GM10248 (cell line): ENCODE measurements at regions not wholly inside any gene's neighbourhood (a gene's known extent, or its start where the extent isn't known, plus 50 kb on each side); places are given as distances from the start of the nearest gene placed in this dataset.

Experiments used
- CTCF ChIA-PET: fragments of 300-600 bp; sonication (Branson Sonifier 250); formaldehyde crosslinking; extraction: SDS; loops from one replicate; lab custom pipeline; 2021; ENCODE audit warnings: antibody characterized with exemption; lab: Yijun Ruan, JAX
- POLR2A ChIA-PET: fragments of 350-650 bp; sonication (Branson Sonifier 250); formaldehyde crosslinking; extraction: SDS; loops from one replicate; lab custom pipeline; 2020; ENCODE audit warnings: antibody characterized with exemption; lab: Yijun Ruan, JAX
- DNase-seq: peaks from one replicate; pipeline ENCODE4 v3.0.0; 2012; ENCODE audit errors: extremely low spot score
- TF ChIP-seq, protein P1 (sequence below): IDR thresholded peaks from 2 replicates; pipeline ENCODE4 v1.5.1; 2012; ENCODE audit warnings: mild to moderate bottlenecking, low read depth; ENCODE audit errors: extremely low read depth, missing control alignments, control extremely low read depth

DNA sequence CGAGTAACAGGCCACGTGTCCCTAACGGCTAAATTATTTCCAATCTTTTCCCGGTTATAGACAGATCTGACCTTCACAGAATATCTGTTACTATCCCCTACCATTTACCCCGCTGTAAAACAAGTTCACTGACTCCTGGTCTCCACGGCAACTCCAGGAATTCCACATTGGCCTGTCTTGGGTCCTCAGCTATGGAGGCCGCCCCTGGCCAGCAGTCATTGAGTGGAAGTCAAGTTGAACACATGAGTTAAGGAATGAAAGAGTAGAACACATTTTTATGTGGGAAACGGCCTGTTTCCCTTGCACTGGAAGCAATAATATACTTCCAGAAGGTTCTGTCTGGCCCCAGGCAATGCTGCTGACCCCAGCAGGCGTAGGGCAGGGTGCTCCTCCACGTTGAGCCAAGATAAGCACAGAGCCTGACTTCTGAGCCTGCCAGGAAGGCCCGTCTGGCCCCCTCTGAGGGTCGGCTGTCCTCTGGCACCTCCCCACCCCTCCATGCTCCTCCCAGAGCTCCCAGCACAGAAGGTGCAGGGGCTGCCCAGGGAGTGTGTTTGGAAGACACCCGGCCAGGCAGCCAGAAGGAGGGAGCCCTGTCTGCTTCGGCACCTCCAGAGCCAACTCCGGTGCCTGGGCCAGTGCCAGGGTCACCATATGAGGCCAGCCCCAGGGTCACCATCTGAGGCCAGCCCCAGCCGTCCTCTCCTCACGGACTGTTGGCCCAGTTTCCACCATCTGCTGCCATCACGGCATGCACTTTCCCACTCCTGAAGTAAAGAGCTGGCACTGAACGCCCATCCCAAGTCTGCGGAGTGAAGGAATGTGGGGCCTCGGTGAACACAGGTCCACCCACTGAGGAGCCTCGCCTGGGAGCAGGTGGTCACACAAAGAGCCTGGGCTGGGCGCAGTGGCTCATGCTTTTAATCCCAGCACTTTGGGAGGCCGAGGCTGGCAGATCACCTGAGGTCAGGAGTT, 813.2 kb downstream of the BRD1 start:
- no peak for DNase-seq

DNA sequence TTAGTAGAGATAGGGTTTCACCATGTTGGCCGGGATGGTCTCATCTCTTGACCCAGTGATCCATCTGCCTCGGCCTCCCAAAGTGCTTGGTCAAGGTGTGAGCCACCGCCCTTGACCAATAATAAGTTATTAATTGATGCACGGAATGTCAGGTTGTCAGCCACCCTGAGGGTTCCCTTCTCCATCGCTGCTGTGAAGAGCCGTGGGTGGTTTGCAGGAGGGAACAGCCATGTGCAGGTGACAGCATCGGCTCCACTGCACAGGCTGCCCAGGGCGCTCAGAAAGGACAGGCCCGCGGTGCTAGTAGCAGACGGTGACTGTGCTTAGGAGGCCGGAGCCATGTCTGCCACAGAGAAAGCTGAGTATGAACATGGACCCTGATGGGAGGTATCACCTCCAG, 814.0 kb downstream of the BRD1 start:
- DNase-seq: no peak
- ChIA-PET POLR2A (no interaction called here), CTCF (no interaction called here)
- TF ChIP-seq, protein P1, sequence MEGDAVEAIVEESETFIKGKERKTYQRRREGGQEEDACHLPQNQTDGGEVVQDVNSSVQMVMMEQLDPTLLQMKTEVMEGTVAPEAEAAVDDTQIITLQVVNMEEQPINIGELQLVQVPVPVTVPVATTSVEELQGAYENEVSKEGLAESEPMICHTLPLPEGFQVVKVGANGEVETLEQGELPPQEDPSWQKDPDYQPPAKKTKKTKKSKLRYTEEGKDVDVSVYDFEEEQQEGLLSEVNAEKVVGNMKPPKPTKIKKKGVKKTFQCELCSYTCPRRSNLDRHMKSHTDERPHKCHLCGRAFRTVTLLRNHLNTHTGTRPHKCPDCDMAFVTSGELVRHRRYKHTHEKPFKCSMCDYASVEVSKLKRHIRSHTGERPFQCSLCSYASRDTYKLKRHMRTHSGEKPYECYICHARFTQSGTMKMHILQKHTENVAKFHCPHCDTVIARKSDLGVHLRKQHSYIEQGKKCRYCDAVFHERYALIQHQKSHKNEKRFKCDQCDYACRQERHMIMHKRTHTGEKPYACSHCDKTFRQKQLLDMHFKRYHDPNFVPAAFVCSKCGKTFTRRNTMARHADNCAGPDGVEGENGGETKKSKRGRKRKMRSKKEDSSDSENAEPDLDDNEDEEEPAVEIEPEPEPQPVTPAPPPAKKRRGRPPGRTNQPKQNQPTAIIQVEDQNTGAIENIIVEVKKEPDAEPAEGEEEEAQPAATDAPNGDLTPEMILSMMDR: no peak

More for the DNA sequence above, 813.2 kb downstream of the BRD1 start:
- ChIA-PET CTCF (no interaction called here), POLR2A (no interaction called here)
- TF ChIP-seq, protein P1: no peak

DNA sequence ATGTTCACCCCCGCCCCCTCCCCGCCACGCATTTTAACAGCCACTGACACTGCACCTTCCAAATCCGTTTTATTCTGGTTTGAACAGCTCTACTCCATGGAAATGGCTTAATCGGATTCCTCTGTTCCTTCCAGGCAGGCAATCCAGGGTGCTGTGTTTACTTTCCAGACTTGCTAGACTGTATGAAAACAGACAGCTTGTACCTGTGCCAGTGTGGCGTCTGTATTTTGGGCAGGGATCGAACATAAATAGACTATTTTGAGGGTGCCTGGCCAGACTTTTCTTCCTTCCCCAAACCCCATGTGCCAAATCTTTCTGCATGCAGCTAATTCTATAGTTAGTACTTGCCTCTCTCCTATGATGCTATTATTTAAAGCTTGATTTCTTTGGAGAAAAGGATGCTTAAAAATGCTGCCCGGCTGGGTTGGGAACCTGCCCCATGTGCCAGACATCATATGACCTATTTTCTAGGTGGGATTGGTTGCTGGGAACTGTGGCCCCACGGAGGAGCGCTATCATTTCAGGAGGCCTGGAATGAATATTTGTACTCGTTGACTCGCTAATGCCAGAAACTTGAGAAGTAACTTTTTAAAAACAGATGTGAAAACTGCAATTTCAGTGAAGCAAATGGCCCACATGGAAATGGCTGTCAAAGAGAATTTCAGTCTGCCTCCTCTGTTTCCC, 814.8 kb downstream of the BRD1 start:
- ChIA-PET POLR2A (no interaction called here), CTCF (no interaction called here)
- TF ChIP-seq, protein P1: no peak
- DNase-seq: no peak

DNA sequence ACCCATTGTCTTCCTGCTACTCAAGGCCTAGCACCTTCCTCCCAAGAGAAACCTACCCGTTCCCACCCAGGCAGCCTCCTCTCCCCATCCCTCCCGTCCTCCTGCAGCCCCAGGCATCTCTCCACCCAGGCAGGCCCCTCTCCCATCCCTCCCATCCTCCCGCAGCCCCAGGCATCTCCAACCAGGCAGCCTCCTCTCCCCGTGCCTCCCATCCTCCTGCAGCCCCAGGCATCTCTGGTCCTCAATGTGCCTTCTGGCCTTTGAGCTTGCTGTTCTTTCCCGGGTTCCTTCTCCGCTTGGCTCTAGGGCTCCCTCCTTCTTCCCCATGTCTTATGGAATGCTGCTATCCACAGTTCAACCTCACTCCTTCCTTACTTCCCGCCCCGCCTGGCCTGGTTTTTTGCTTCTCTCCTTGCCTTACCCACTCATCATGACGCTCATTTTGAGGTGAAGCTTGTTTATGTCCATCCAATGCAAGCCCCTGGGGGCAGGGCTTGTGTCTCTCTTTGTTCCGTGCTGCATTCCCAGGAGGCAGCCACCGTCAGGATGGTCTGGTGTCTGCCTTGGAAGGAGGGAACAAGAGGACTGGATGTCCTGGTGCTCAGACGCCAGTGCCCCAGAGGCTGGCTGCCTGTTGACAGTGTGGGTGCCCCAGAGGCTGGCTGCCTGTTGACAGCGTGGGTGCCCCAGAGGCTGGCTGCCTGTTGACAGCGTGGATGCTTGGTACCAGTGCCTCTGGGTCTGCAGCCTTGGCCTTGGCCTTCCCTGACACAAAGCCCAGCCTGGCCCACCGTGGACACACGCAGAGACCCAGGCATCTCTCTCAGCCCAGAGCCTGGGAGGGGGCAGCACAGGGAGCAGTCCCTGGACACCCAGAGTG, 815.7 kb downstream of the BRD1 start:
- DNase-seq: no peak
- POLR2A ChIA-PET: no interaction called here
- CTCF ChIA-PET: no interaction called here
- TF ChIP-seq, protein P1: no peak

DNA sequence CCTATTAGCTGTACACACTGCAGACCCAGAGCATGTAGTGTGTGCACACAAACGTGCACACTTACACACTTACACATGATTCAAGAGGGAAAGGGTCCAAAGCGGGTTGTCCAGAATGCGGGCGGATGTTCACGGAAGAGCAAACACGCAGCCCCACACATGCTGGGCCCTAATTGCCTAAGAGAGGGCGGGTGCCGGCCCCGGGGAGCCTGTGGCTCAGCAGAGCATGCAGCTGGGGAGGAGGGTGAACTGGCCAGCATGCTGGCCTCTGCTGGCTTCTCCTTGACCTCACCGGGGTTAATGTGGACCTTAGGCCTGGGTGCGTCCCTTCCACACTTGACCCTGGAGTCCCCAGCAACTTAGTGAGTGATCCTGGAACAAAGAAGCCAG, 816.3 kb downstream of the BRD1 start:
- ChIA-PET POLR2A (no interaction called here), CTCF (no interaction called here)
- TF ChIP-seq, protein P1: no peak
- DNase-seq: no peak

DNA sequence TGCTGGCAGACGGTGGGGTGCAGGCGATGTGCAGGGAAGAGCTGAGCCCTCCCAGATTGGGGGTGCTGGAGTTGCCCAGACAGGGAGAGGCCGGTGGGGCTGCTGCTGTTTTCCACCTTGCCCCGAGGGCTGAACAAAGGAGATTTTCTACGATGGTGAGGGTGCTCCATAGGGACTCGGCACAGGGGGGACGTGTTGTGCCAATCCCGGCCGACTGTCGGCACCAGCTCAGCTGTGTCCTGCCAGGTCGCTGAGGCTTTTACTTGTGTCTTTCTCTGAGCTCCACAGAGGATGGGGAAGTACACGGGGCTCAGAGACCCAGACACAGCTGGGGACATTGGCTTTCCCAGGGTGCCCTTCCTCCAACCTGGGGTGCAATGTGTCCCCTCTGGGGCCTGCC, 816.8 kb downstream of the BRD1 start:
- POLR2A ChIA-PET: no interaction called here
- TF ChIP-seq, protein P1: no peak
- no peak for DNase-seq
- CTCF ChIA-PET: no interaction called here
